Epithelial cell of esophagus (primary cell): ENCODE measurements at regions not wholly inside any gene's neighbourhood (a gene's known extent, or its start where the extent isn't known, plus 50 kb on each side); places are given as distances from the start of the nearest gene placed in this dataset.

Experiments used
- DNase-seq: peaks from one replicate; pipeline ENCODE4 v3.0.0; 2010; ENCODE audit warnings: low read depth
- H3K4me3 ChIP-seq: 2 replicates; pipeline ENCODE4 v1.5.1; 2011; ENCODE audit warnings: mild to moderate bottlenecking, low read length, control low read depth
- TF ChIP-seq, protein P1 (sequence below): IDR thresholded peaks from 2 replicates; pipeline ENCODE4 v1.5.1; 2011; ENCODE audit warnings: low read depth, mild to moderate bottlenecking, low read length, control low read depth, inconsistent platforms; ENCODE audit not compliant: insufficient read depth; ENCODE audit errors: missing control alignments

DNA sequence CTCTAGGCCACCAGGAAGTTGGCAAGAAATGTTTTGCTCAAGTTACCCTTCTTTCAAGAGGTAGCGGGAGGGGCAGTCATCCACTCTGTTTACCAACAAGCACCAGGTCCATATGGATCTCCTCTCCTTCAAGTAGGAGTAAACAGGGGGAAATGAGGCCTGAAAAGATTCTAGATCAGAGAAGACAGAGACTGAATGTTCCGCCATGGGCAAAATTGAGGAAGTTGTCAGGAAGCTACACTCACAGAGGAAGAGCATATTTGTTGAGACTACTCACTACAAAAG is 81.6 kb downstream of the KLF15 start:
- DNase-seq, result no peak

DNA sequence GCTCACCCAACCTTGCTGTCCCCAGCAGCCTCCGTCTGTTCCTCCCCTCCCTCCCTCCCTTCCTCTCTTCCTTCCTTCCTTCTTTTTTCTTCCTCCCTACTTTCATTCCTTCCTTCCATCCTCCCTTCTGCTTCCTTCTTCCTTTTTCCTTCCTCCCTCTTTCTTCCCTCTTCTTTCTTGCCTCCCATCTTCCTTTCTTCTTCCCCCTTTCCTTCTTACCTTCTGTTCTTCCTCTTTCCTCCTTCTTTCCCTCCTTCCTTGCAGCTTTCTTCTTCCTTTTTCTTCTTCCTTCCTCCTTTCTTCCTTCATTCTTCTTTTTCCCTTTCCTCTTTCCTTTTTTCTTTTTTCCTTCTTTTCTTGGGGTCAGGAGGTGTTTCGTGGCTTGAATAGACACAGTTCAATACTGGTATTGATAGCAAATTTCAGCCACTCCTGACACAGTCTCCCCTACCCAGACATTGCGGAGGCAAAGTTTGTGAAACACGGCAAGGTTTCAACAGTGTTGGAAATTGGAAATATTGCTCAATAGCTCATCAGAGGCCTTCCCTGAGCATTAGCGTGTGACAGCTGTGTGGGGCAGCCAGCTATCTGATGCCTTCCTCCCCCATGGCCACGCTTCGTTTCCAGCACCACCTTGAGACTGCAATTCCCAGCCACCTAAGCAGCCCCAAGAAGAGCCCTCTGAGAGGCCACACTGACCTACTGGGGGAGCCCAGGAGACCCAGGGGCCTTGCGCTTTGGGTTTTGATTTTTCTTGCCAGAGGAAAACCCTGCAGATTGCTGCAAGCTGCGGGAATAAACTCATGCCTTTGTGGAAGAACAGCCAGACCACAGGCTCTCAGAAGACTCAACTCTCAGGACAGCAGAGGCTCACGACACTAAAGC is 82.2 kb downstream of the KLF15 start:
- no peak for DNase-seq
- no peak overlapping the region for H3K4me3 ChIP-seq
- TF ChIP-seq, protein P1, sequence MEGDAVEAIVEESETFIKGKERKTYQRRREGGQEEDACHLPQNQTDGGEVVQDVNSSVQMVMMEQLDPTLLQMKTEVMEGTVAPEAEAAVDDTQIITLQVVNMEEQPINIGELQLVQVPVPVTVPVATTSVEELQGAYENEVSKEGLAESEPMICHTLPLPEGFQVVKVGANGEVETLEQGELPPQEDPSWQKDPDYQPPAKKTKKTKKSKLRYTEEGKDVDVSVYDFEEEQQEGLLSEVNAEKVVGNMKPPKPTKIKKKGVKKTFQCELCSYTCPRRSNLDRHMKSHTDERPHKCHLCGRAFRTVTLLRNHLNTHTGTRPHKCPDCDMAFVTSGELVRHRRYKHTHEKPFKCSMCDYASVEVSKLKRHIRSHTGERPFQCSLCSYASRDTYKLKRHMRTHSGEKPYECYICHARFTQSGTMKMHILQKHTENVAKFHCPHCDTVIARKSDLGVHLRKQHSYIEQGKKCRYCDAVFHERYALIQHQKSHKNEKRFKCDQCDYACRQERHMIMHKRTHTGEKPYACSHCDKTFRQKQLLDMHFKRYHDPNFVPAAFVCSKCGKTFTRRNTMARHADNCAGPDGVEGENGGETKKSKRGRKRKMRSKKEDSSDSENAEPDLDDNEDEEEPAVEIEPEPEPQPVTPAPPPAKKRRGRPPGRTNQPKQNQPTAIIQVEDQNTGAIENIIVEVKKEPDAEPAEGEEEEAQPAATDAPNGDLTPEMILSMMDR, result no peak

More for the DNA sequence above, 81.6 kb downstream of the KLF15 start:
- no peak overlapping the region for H3K4me3 ChIP-seq
- TF ChIP-seq, protein P1, result no peak

DNA sequence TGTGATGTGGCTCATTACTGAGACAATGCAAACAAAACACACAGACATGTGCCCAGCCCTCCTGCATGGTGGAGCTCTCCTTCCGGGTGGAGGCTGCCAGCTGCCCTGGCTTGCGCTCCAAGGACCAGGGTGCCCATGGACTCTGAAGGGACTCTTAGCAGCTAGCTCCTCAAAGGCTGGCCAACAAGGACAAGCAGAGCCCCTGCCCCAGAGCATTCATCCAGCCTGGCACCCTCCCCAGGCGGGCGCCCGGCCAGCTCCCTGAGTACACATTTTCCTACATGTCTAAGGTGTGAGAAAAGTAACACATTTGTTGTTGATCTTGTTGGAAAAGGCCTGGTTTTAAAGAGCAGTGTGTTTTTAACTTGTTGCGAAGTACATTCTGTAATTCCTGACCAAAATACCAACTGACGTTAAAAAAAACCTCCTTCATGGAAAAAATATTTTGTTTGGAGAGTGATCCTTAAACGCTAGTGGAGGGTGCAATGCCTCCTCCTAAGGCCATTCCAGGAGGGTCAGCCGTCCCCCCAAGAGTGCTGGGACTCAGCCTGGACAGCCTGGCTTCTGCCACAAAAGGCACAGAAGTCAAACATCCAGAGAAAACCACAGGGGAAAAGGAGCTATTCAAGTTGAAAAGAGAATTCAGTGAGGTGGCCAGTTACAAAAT is 86.9 kb downstream of the KLF15 start:
- peak; percentile 24 for DNase-seq
- TF ChIP-seq, protein P1, result no peak
- H3K4me3 ChIP-seq, result no peak overlapping the region

DNA sequence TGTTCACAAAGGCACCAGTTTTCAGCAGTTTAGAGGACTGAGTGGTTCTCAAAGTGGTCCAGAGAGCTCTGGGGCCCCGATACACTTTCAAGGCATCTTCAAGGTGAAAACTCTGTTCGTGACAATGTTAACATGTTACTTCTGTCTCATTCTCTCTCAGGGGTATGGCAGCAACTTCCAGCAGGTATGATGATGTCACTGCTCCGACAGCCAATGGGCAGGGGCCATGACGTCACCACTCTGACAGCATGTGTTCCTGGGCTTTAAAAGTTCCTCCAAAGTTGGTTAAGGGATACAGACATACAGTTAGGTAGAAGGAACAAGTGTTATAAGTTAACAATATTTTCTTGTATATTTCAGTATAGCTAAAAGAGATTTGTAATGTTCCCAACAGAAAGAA is 87.9 kb downstream of the KLF15 start:
- TF ChIP-seq, protein P1, result no peak
- H3K4me3 ChIP-seq, result no peak overlapping the region
- DNase-seq, result no peak

DNA sequence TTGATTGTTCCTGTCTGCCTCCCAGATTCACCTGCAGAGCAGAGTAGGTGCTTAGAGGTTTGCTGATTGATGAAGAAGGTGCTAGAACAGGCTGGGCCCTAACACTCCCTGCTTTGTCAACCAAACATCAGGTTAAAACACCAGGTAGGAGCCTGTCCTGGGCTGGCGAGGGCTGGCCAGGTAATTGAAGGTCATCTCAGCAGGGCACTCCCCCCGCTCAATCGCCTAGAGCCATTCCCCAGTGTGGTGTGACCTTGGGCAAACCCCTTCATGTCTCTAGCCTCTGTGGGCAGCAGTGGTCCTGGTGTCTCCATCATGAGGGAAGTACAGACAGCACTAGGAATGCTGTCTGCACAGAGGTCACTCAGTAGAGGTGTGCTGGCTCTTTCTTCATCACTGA is 88.3 kb downstream of the KLF15 start:
- DNase-seq, result no peak
- no peak overlapping the region for H3K4me3 ChIP-seq
- TF ChIP-seq, protein P1, result no peak

DNA sequence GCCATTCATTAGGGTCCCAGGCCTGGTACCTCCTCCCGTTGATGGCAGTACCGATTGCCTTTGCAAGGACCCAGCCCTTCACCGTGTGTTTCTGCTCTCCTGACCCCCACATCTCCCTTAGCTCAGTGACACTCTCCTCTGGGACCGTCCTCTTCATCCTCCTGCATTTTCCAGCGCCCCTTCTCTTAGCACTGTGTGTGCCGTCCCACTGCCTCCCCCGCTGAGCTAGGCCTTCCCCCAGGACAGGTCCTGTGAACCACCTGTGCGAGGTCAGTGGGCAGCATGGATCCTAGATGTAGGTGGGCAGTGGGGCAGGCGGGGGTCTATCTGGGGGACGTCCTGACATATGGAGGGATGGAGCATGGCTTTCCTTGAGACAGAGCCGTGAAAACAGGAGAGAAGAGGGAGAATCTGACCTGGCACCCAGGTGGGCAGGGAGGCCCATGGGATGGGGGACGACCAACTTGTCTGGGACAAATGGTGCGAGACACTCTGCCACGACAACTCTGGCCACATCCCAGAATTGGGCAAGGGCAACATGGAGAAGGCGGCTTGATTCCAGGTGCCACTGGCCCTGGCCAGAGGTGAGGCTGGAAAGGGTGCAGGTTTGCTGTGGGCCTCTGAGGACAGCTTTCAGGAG is 87.7 kb upstream of the ALDH1L1 start:
- TF ChIP-seq, protein P1, result no peak
- H3K4me3 ChIP-seq, result no peak overlapping the region
- DNase-seq, result no peak
